HG02970 (cell line): ENCODE measurements at regions not wholly inside any gene's neighbourhood (a gene's known extent, or its start where the extent isn't known, plus 50 kb on each side); places are given as distances from the start of the nearest gene placed in this dataset.

ENCODE experiments used
- ATAC-seq: cut with Tn5 transposase; IDR thresholded peaks from one replicate; pipeline ENCODE4 v1.9.1; 2021; ENCODE audit warnings: mild to moderate bottlenecking, moderate library complexity, moderate number of reproducible peaks; ENCODE audit not compliant: unreplicated experiment, low FRiP score

GRCh38 chr2:219929835-219930234, 302.4 kb downstream of the SLC4A3 start:
- no peak for ATAC-seq

GRCh38 chr2:219939647-219940046, 312.2 kb downstream of the SLC4A3 start:
- ATAC-seq: no peak

DNA sequence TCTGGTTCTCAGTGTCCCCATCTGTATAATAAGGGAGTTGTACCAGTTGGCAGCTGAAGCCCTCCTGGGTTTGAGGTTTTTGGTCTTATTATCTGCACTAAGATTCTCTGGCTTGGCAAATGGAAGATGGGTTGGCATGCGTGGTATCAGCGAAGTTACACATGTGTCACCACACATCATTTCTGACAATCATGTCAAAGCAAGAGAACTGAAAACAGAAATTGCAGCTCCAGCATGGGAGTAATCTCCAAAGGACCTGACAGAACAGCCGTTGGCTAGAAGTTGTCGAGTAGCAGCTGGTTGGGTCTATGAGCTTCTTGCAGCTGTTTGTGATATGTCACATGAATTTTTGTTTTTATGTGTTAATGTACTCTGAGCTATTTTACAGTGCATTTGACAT, 317.4 kb downstream of the SLC4A3 start:
- no peak for ATAC-seq

GRCh38 chr2:219946021-219946420, 318.6 kb downstream of the SLC4A3 start:
- ATAC-seq: no peak

- no peak for ATAC-seq
These were observed 319.1 kb downstream of the SLC4A3 start for GRCh38 chr2:219946529-219946928.

DNA sequence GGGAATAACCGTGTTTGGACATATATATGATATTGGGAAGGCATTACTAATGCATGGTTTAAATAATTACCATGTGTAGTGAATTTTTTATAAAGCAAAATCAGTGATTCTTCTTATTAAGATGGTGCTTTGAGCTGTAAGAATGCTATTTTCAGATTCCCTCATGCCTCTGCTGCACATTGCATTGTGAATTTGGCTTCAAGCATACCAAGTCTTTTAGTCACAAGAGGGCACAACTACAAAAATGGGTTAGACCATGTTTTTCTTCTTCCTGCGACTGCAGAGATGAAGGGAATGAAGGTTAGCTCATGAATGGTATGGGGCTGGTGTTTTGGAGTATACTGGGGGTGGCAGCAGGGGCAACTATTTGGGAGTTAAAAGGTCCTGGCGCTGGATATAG, 320.1 kb downstream of the SLC4A3 start:
- no peak for ATAC-seq

GRCh38 chr2:219949053-219949452, 321.6 kb downstream of the SLC4A3 start:
- no peak for ATAC-seq

DNA sequence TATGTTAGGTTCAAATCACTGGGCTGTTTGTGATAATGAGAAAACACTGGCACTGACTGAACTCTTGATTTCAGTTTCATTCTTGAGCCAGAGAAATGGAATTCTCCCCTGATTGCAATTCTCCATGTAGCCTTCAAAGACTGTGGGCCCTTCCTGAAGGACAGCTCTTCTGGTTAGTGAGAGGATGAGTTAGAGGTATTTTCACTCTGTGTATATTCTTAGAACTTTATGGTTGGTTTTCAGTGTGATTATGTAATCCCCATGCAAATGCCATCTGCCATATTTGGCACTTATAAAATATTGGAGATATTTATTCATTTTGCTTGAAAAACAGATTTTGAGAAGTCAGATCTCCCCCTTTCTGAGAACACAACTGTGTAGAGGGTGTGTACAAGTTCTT, 323.7 kb downstream of the SLC4A3 start:
- no peak for ATAC-seq

DNA sequence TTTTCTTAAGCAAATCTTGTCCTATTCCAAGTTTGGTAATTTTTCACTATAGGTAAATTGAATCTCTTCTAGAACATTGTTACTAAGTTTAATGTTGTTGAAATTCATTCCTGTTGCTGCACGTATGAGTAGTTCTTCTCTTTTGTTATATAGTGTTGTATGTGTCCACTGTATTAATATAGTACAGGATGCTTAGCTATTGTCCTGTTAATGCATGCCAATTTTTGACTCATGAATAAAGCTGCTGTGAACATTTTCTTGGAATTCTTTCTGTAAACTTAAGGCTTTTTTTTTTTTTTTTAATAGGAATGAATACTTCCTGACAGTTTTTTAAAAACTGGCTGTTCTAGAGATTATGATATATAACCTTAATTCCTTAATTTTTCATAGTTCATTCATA, 326.9 kb downstream of the SLC4A3 start:
- ATAC-seq: no peak

DNA sequence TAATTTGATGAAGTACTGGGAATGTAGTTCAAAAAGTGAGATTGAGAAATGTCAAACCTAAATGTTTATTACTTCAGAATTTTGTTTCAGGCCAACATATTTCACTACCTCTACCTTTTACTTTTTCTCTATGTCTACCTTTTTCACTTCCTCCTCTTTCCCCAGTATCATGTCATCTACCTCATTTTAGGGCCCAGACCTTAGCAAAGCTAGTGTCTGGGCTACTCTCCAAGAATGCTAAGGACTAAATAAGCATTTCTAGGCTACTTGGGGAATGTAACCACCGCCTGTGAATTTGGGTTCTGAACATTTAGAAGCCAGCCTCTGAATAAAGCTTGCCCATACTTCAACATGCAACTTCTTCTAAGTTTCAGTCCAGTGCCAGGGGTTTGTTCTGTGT, 330.4 kb downstream of the SLC4A3 start:
- no peak for ATAC-seq

GRCh38 chr2:219958941-219959340, 331.5 kb downstream of the SLC4A3 start:
- no peak for ATAC-seq

- ATAC-seq: no peak
These were observed 332.0 kb downstream of the SLC4A3 start for GRCh38 chr2:219959471-219959870.

- no peak for ATAC-seq
These were observed 334.6 kb downstream of the SLC4A3 start for GRCh38 chr2:219961947-219962498.

DNA sequence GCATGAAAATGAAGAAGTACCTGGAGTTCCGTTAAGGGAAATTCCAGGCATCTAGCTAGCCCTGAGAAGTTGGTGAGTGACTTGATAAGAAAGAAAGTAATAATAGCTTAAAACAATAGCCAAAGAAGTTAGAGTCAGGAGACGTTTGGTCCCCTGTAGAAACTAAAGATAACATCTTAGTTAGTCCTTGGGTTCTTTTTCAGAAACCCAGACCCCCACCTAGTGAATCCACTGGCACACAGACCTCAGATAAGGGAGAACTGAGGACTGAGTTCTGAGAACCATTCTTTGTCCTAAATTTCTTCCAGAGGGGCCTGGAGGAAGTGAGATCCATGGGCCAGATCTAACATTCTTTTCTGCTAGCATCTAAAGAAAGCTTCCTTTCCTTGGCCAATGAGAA, 335.4 kb downstream of the SLC4A3 start:
- no peak for ATAC-seq

DNA sequence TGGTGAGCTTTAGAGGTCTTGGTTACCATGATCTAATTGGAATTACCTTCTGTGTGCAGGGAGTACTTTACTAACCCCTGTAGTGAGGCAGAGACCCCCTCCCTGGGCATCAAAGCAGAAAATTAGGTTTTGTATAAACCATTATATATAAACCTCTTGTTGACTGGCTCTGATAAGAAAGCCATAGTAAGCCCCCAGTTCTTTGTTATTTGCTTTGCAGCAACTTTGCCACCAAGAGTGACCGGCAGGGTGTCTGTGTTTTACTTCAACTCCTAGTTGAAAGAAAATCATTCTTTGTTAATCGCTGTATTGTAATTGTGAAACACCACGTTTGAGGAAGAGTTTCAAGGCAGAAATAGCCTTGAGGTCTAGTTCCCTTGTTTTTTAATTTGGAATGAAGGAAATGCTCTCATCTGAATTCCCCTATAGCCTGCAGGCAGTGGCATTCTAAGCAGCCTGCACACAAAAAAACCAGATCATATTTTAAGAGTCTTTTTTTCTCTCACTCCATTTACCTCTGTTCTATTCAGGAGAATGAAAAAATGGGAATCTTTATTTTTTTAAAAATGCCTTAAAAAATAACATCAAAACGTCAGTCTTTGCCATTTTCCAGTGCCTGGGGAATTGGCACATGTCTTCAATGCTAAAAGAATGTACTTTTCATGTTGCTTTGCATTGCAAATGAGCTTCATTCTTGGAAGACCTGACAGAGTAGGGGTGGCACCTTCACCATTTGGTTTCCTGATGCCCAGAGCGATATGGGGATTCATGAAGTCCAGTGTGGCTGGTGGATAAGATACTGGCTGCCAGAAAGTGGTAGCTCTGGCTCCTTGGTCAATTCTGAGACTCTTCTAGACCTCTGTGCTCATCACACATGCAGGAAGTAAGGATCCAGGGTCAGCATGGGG, 338.1 kb downstream of the SLC4A3 start:
- ATAC-seq: no peak

DNA sequence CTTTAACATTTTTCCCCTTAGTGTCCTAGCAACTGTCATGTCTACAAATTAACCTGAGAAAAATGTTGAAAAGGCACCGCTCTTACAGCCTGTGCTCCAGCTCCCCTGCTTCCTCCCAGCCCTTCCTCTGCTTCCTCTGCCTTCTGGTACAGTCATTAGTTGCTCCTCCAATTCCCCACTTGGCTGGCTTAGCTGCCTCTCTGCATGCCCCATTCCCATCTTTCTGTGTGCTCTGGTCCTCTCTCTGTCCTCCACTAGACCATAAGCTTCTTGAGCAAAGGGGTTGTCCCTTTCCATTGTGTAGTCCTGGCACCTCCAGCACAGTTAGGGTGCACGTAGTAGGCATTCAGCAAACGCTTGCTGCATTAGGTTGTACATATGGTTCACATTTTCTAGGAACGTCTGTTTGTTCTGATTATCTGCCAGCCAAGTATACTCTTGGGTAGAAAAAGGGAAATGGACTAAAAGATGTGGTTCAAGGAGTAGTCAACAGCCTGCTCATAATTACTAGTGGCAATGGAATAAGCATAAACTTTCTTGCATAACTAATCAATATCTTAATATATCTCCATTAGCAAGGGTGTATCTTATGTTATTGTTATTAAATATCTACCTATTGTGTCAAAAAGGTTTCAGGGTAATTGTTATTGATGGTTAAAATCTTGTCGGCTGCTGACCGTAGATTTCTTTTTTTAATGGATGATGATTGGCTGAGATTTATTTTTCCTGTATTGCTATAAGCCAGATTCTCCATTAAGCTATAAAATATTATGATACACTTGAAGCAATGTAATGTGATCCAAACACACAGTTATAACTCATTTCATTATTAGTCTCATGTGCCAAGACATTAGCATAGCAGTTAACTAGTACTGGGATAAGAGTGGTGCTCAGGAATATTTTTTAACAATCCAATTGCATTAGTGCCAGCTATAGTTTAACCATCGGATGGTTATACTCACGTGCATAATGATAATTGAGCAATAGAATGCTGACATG, 340.1 kb downstream of the SLC4A3 start:
- ATAC-seq: no peak

DNA sequence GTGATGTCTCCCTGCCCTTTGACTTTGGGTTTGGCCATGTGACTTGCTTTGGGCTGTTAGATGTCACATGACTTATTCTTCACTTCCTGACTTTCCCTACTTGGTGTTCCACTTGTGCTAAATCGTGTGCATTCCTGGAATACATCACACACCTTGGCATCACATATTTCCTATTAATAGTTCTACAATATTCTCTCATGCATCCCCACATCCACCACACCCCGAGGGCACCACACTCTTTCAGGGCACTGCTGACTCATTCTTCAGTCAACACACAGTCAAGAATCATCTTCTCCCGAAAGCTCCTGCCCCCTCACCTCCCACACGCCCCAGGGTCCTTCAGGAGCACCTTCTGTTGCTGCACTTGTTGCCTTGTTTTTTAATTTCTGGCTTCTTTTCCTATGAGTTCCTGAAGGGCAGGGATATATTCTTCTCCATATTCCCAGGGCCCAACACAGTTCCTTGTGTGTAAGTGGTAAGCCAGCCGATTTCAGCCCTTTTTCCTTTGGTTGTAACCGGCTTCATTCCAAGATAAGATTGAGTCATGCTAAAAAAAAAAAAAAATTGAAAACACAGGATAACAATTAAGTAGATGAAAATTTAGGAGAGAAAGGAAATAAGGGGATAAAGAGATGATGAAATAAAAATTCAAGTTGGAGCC, 341.4 kb downstream of the SLC4A3 start:
- no peak for ATAC-seq

- no peak for ATAC-seq
These were observed 342.1 kb downstream of the SLC4A3 start for GRCh38 chr2:219969508-219969907.

- no peak for ATAC-seq
These were observed 345.7 kb downstream of the SLC4A3 start for GRCh38 chr2:219973136-219973535.

- no peak for ATAC-seq
These were observed 349.4 kb downstream of the SLC4A3 start for GRCh38 chr2:219976871-219977270.
